Neural cell (in vitro differentiated cells): ENCODE measurements at regions not wholly inside any gene's neighbourhood (a gene's known extent, or its start where the extent isn't known, plus 50 kb on each side); places are given as distances from the start of the nearest gene placed in this dataset.

Experiments
- H2AFZ ChIP-seq: fragments of 200-600, 300-800 bp; sonication (generic), shearing (Covaris generic); 2 replicates; pipeline ENCODE4 v1.6.0; 2014; ENCODE audit warnings: low read depth, mild to moderate bottlenecking, antibody characterized with exemption, low read length, moderate library complexity
- H3F3A ChIP-seq: fragments of 200-600 bp; shearing (Covaris generic); 2 replicates; pipeline ENCODE4 v1.6.1; 2016; ENCODE audit warnings: mild to moderate bottlenecking, moderate library complexity, mixed read lengths, antibody characterized with exemption, low read length; ENCODE audit not compliant: insufficient read depth, poor library complexity, severe bottlenecking
- H3K27ac ChIP-seq: fragments of 200-600, 300-800 bp; sonication (generic), shearing (Covaris generic); 2 replicates; pipeline ENCODE4 v1.5.1; 2014; ENCODE audit warnings: mild to moderate bottlenecking, low read length, moderate library complexity
- H3K27me3 ChIP-seq: fragments of 300-800, 200-600 bp; sonication (generic), shearing (Covaris generic); 2 replicates; pipeline ENCODE4 v1.6.0; 2014; ENCODE audit warnings: mild to moderate bottlenecking, low read depth, low read length, moderate library complexity; ENCODE audit not compliant: insufficient read depth
- H3K36me3 ChIP-seq: fragments of 300-800, 200-600 bp; sonication (generic), shearing (Covaris generic); 2 replicates; pipeline ENCODE4 v1.5.1; 2014; ENCODE audit warnings: mild to moderate bottlenecking, antibody characterized with exemption, low read length, moderate library complexity; ENCODE audit not compliant: insufficient read depth
- H3K4me2 ChIP-seq: fragments of 300-800, 200-600 bp; sonication (generic), shearing (Covaris generic); 2 replicates; pipeline ENCODE4 v1.6.0; 2014; ENCODE audit warnings: mild to moderate bottlenecking, low read length
- H3K4me3 ChIP-seq: fragments of 300-800, 200-600 bp; sonication (generic), shearing (Covaris generic); 2 replicates; pipeline ENCODE4 v1.5.1; 2014; ENCODE audit warnings: mild to moderate bottlenecking, low read length, moderate library complexity
- H3K79me2 ChIP-seq: fragments of 200-600 bp; shearing (Covaris generic); replicated peaks from 2 replicates; pipeline ENCODE4 v1.6.0; 2014; ENCODE audit warnings: mild to moderate bottlenecking, low read length, moderate library complexity; ENCODE audit not compliant: insufficient read depth
- H3K9ac ChIP-seq: fragments of 300-800, 200-600 bp; sonication (generic), shearing (Covaris generic); 2 replicates; pipeline ENCODE4 v1.6.1; 2016; ENCODE audit warnings: mild to moderate bottlenecking, low read length, mixed read lengths
- H3K9me2 ChIP-seq: fragments of 200-600 bp; shearing (Covaris generic); 2 replicates; pipeline ENCODE4 v1.6.1; 2016; ENCODE audit warnings: mild to moderate bottlenecking, low read length, mixed read lengths; ENCODE audit not compliant: insufficient read depth
- H3K9me3 ChIP-seq: fragments of 200-600, 300-800 bp; sonication (generic), shearing (Covaris generic); 2 replicates; pipeline ENCODE4 v1.6.1; 2016; ENCODE audit warnings: mild to moderate bottlenecking, mixed run types, low read length, moderate library complexity, mixed read lengths
- H4K20me1 ChIP-seq: fragments of 200-600 bp; shearing (Covaris generic); 2 replicates; pipeline ENCODE4 v1.6.1; 2016; ENCODE audit warnings: mild to moderate bottlenecking, mixed run types; ENCODE audit not compliant: insufficient read depth
- EP300 ChIP-seq: fragments of 450-650 bp; conservative IDR thresholded peaks from 2 replicates; pipeline ENCODE4 v1.6.1; 2014; ENCODE audit warnings: antibody characterized with exemption, mild to moderate bottlenecking, moderate library complexity; ENCODE audit not compliant: poor library complexity, severe bottlenecking
- EZH2 ChIP-seq: fragments of 200-600, 300-800 bp; shearing (Covaris generic), sonication (generic); IDR thresholded peaks from 2 replicates; pipeline ENCODE4 v1.6.1; 2014; ENCODE audit warnings: antibody characterized with exemption, low read length, borderline replicate concordance, mild to moderate bottlenecking; ENCODE audit not compliant: insufficient read depth, poor library complexity, severe bottlenecking
- MXI1 ChIP-seq: fragments of 450-650 bp; conservative IDR thresholded peaks from 2 replicates; pipeline ENCODE4 v1.6.1; 2014; ENCODE audit warnings: antibody characterized with exemption, mild to moderate bottlenecking; ENCODE audit not compliant: poor library complexity, severe bottlenecking
- POLR2AphosphoS5 ChIP-seq: IDR thresholded peaks from 2 replicates; pipeline ENCODE4 v1.6.1; 2012
- RAD21 ChIP-seq: fragments of 450-650 bp; conservative IDR thresholded peaks from 2 replicates; pipeline ENCODE4 v1.6.1; 2014; ENCODE audit warnings: antibody characterized with exemption, mild to moderate bottlenecking, moderate library complexity
- SMC3 ChIP-seq: fragments of 450-650 bp; conservative IDR thresholded peaks from 2 replicates; pipeline ENCODE4 v1.6.1; 2014; ENCODE audit warnings: antibody characterized with exemption, mild to moderate bottlenecking, moderate library complexity; ENCODE audit not compliant: poor library complexity
- TAF1 ChIP-seq: IDR thresholded peaks from 2 replicates; pipeline ENCODE4 v1.6.1; 2012; ENCODE audit warnings: low read depth
- TF ChIP-seq, protein P1 (sequence below): fragments of 450-650 bp; IDR thresholded peaks from 2 replicates; pipeline ENCODE4 v1.5.1; 2014; ENCODE audit warnings: antibody characterized with exemption, mild to moderate bottlenecking, moderate library complexity; ENCODE audit not compliant: poor library complexity, severe bottlenecking
- TF ChIP-seq, protein P2 (sequence below): IDR thresholded peaks from 2 replicates; pipeline ENCODE4 v1.6.1; 2012; ENCODE audit warnings: borderline replicate concordance

DNA sequence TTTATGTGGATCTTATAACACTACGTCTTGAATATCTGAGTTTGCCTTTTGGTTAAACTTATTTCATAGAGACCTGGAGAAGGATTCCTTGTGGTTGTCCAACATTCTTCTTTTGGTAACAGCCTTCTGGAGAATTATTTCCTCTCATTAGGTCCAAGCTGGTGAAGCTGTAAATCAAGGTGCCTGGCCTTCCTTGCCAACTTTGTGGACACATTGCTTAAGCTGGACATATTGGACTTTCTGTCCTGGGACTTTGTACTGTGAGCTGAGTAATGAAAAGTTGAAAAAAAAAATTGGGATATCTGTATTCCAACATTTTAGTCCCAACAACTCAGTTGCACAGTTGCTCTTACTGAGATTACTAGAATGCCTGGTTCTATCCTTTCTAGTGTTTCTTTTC is 186.2 kb downstream of the HAO1 start:
- H2AFZ ChIP-seq, result no peak overlapping the region
- H3K9me2 ChIP-seq, result no peaks in the 10 kb centered on the region
- no peak overlapping the region for H3K4me2 ChIP-seq
- no peaks in the 10 kb centered on the region for H3K36me3 ChIP-seq
- no peaks in the 10 kb centered on the region for H3F3A ChIP-seq
- no peaks in the 10 kb centered on the region for H3K79me2 ChIP-seq
- no peaks in the 10 kb centered on the region for H4K20me1 ChIP-seq
- H3K27me3 ChIP-seq, result no peaks in the 10 kb centered on the region
- H3K9ac ChIP-seq, result no peak overlapping the region
- no peak overlapping the region for H3K27ac ChIP-seq
- H3K4me3 ChIP-seq, result no peak overlapping the region
- no peaks in the 10 kb centered on the region for H3K9me3 ChIP-seq
- no peak for TF ChIP-seq SMC3
- TF ChIP-seq TAF1, result no peak
- no peak for TF ChIP-seq EZH2
- TF ChIP-seq, protein P1, sequence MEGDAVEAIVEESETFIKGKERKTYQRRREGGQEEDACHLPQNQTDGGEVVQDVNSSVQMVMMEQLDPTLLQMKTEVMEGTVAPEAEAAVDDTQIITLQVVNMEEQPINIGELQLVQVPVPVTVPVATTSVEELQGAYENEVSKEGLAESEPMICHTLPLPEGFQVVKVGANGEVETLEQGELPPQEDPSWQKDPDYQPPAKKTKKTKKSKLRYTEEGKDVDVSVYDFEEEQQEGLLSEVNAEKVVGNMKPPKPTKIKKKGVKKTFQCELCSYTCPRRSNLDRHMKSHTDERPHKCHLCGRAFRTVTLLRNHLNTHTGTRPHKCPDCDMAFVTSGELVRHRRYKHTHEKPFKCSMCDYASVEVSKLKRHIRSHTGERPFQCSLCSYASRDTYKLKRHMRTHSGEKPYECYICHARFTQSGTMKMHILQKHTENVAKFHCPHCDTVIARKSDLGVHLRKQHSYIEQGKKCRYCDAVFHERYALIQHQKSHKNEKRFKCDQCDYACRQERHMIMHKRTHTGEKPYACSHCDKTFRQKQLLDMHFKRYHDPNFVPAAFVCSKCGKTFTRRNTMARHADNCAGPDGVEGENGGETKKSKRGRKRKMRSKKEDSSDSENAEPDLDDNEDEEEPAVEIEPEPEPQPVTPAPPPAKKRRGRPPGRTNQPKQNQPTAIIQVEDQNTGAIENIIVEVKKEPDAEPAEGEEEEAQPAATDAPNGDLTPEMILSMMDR, result no peak
- TF ChIP-seq RAD21, result no peak
- TF ChIP-seq, protein P2, sequence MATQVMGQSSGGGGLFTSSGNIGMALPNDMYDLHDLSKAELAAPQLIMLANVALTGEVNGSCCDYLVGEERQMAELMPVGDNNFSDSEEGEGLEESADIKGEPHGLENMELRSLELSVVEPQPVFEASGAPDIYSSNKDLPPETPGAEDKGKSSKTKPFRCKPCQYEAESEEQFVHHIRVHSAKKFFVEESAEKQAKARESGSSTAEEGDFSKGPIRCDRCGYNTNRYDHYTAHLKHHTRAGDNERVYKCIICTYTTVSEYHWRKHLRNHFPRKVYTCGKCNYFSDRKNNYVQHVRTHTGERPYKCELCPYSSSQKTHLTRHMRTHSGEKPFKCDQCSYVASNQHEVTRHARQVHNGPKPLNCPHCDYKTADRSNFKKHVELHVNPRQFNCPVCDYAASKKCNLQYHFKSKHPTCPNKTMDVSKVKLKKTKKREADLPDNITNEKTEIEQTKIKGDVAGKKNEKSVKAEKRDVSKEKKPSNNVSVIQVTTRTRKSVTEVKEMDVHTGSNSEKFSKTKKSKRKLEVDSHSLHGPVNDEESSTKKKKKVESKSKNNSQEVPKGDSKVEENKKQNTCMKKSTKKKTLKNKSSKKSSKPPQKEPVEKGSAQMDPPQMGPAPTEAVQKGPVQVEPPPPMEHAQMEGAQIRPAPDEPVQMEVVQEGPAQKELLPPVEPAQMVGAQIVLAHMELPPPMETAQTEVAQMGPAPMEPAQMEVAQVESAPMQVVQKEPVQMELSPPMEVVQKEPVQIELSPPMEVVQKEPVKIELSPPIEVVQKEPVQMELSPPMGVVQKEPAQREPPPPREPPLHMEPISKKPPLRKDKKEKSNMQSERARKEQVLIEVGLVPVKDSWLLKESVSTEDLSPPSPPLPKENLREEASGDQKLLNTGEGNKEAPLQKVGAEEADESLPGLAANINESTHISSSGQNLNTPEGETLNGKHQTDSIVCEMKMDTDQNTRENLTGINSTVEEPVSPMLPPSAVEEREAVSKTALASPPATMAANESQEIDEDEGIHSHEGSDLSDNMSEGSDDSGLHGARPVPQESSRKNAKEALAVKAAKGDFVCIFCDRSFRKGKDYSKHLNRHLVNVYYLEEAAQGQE, result no peak
- no peak for TF ChIP-seq POLR2AphosphoS5
- no peak for TF ChIP-seq MXI1
- TF ChIP-seq EP300, result no peak

DNA sequence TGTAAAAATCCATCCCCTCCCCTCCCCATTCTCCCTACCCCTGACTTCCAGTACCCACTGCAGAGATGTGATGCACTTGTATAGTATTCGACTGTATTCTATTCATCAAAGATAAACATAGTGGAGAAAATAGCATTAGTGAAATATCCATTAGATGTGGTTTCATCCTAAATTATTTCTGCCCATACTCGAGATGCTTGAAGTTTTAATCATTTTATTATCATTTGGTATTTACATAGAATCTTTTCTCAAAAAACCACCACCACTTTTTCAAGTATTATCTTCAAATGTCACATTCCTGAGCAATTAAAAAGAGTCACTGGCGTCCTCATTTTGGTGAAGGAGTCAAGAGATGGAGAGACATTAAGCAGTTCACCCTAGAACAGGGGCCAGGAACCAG is 181.9 kb downstream of the HAO1 start:
- no peaks in the 10 kb centered on the region for H3K27me3 ChIP-seq
- no peak overlapping the region for H3K9ac ChIP-seq
- no peak overlapping the region for H3K4me3 ChIP-seq
- H3K9me2 ChIP-seq, result no peaks in the 10 kb centered on the region
- H3K27ac ChIP-seq, result no peak overlapping the region
- TF ChIP-seq, protein P2, result no peak
- no peak for TF ChIP-seq POLR2AphosphoS5
- TF ChIP-seq, protein P1, result no peak
- no peak for TF ChIP-seq RAD21
- TF ChIP-seq MXI1, result no peak
- no peak overlapping the region for H2AFZ ChIP-seq
- no peaks in the 10 kb centered on the region for H3K36me3 ChIP-seq
- no peaks in the 10 kb centered on the region for H3K9me3 ChIP-seq
- H4K20me1 ChIP-seq, result no peaks in the 10 kb centered on the region
- no peaks in the 10 kb centered on the region for H3K79me2 ChIP-seq
- H3K4me2 ChIP-seq, result no peak overlapping the region
- H3F3A ChIP-seq, result no peaks in the 10 kb centered on the region
